IMR-90 (cell line): ENCODE measurements at regions not wholly inside any gene's neighbourhood (a gene's known extent, or its start where the extent isn't known, plus 50 kb on each side); places are given as distances from the start of the nearest gene placed in this dataset.

ENCODE experiments used
- ATAC-seq: fragments of 200-7000 bp; cut with Tn5 transposase; 2 replicates; pipeline ENCODE4 v1.9.1; 2020; ENCODE audit warnings: low read depth, mild to moderate bottlenecking, moderate library complexity
- BruUV-seq: library from RNA; stranded (reverse); fragments of 400-500 nt; replicated peaks from 2 replicates; lab custom pipeline; 2021; lab: Mats Ljungman, UMichigan
- CTCF ChIA-PET: fragments of 300-600 bp; formaldehyde crosslinking; extraction: SDS; loops from one replicate; lab custom pipeline; 2021; ENCODE audit warnings: antibody characterized with exemption; lab: Yijun Ruan, JAX
- POLR2A ChIA-PET: fragments of 300-600 bp; sonication (Branson Sonifier 250); formaldehyde crosslinking; loops from one replicate; lab custom pipeline; 2022; ENCODE audit warnings: antibody characterized with exemption; ENCODE audit not compliant: unreplicated experiment; lab: Charles Lee
- DNase-seq: peaks from one replicate; pipeline ENCODE4 v3.0.0; 2013
- H2AFZ ChIP-seq: replicated peaks from 2 replicates; pipeline ENCODE3; 2013; ENCODE audit warnings: low read length, mild to moderate bottlenecking; ENCODE audit not compliant: poor library complexity
- H2AK5ac ChIP-seq: 2 replicates; pipeline ENCODE4 v1.6.1; 2013; ENCODE audit warnings: low read depth, low read length, inconsistent platforms
- H2AK9ac ChIP-seq: replicated peaks from 2 replicates; pipeline ENCODE3; 2013; ENCODE audit warnings: mild to moderate bottlenecking, low read depth, low read length, moderate library complexity; ENCODE audit not compliant: poor library complexity
- H2BK120ac ChIP-seq: 2 replicates; pipeline ENCODE4 v1.6.1; 2013; ENCODE audit warnings: low read depth, low read length, inconsistent platforms
- H2BK15ac ChIP-seq: 3 replicates; pipeline ENCODE4 v1.6.1; 2013; ENCODE audit warnings: low read depth, low read length, inconsistent platforms
- H2BK20ac ChIP-seq: 2 replicates; pipeline ENCODE4 v1.6.1; 2013; ENCODE audit warnings: low read depth, mild to moderate bottlenecking, inconsistent platforms, low read length, moderate library complexity
- H2BK5ac ChIP-seq: 2 replicates; pipeline ENCODE4 v1.6.1; 2013; ENCODE audit warnings: mild to moderate bottlenecking, low read depth, low read length, inconsistent platforms; ENCODE audit not compliant: poor library complexity, severe bottlenecking
- H3K14ac ChIP-seq: replicated peaks from 2 replicates; pipeline ENCODE4 v1.6.1; 2013; ENCODE audit warnings: low read depth, low read length, inconsistent platforms
- H3K18ac ChIP-seq: 2 replicates; pipeline ENCODE4 v1.6.1; 2013; ENCODE audit warnings: low read depth, low read length, control low read depth
- H3K23ac ChIP-seq: 2 replicates; pipeline ENCODE4 v1.6.1; 2013; ENCODE audit warnings: low read depth, low read length, inconsistent platforms
- H3K27ac ChIP-seq: 2 replicates; pipeline ENCODE4 v1.5.1; 2013; ENCODE audit warnings: mild to moderate bottlenecking, control low read depth, low read length; ENCODE audit not compliant: insufficient read depth
- H3K27me3 ChIP-seq: 2 replicates; pipeline ENCODE4 v1.6.1; 2013; ENCODE audit warnings: low read length; ENCODE audit not compliant: control insufficient read depth, insufficient read depth
- H3K36me3 ChIP-seq: 2 replicates; pipeline ENCODE4 v1.6.1; 2013; ENCODE audit warnings: low read length, mixed read lengths; ENCODE audit not compliant: control insufficient read depth, insufficient read depth
- H3K4ac ChIP-seq: 2 replicates; pipeline ENCODE4 v1.6.1; 2013; ENCODE audit warnings: low read depth, low read length, inconsistent platforms
- H3K4me1 ChIP-seq: 2 replicates; pipeline ENCODE4 v1.6.1; 2013; ENCODE audit warnings: low read length, mixed read lengths; ENCODE audit not compliant: control insufficient read depth, insufficient read depth
- H3K4me2 ChIP-seq: 2 replicates; pipeline ENCODE4 v1.6.1; 2013; ENCODE audit warnings: low read depth, mild to moderate bottlenecking, control low read depth, low read length, moderate library complexity
- H3K4me3 ChIP-seq: 2 replicates; pipeline ENCODE4 v1.5.1; 2013; ENCODE audit warnings: low read depth, mild to moderate bottlenecking, control low read depth, low read length, moderate library complexity; ENCODE audit not compliant: insufficient read depth
- H3K56ac ChIP-seq: 2 replicates; pipeline ENCODE4 v1.6.1; 2013; ENCODE audit warnings: low read length, inconsistent platforms; ENCODE audit not compliant: insufficient read depth; ENCODE audit errors: extremely low read depth
- H3K79me1 ChIP-seq, 2 experiments: 2 replicates each; pipeline ENCODE4 v1.6.1; 2013; ENCODE audit warnings: low read length in 2 of 2, inconsistent platforms in 1 of 2, low read depth in 1 of 2
- H3K9ac ChIP-seq: 2 replicates; pipeline ENCODE4 v1.6.1; 2013; ENCODE audit warnings: low read depth, low read length, control low read depth
- H3K9me1 ChIP-seq: 2 replicates; pipeline ENCODE4 v1.6.1; 2013; ENCODE audit warnings: low read length, inconsistent platforms; ENCODE audit not compliant: insufficient read depth
- H3K9me3 ChIP-seq: 2 replicates; pipeline ENCODE4 v1.6.1; 2013; ENCODE audit warnings: low read length; ENCODE audit not compliant: control insufficient read depth, insufficient read depth
- H4K20me1 ChIP-seq: 2 replicates; pipeline ENCODE4 v1.6.1; 2013; ENCODE audit warnings: low read length, inconsistent platforms; ENCODE audit not compliant: insufficient read depth
- H4K5ac ChIP-seq: 2 replicates; pipeline ENCODE4 v1.6.1; 2013; ENCODE audit warnings: mild to moderate bottlenecking, low read depth, low read length, control low read depth
- H4K8ac ChIP-seq, 2 experiments: 2 replicates each; pipeline ENCODE4 v1.6.1; 2013; ENCODE audit warnings: low read depth in 2 of 2, low read length in 2 of 2, control low read depth in 1 of 2, inconsistent platforms in 1 of 2
- H4K91ac ChIP-seq: 2 replicates; pipeline ENCODE4 v1.6.1; 2013; ENCODE audit warnings: low read depth, low read length, inconsistent platforms; ENCODE audit not compliant: insufficient read depth
- BHLHE40 ChIP-seq: fragments of 150-350 bp; IDR thresholded peaks from 2 replicates; pipeline ENCODE4 v1.6.1; 2016; ENCODE audit warnings: mild to moderate bottlenecking, low read depth, low read length
- CEBPB ChIP-seq: IDR thresholded peaks from 2 replicates; pipeline ENCODE4 v1.6.1; 2012; ENCODE audit warnings: low read depth, low read length, improper control_type of control experiment
- CHD1 ChIP-seq: IDR thresholded peaks from 2 replicates; pipeline ENCODE4 v1.6.1; 2012; ENCODE audit warnings: low read depth, low read length, improper control_type of control experiment
- ELK1 ChIP-seq: fragments of 150-350 bp; IDR thresholded peaks from 2 replicates; pipeline ENCODE4 v1.6.1; 2016; ENCODE audit warnings: low read depth, mild to moderate bottlenecking, low read length, moderate library complexity, borderline replicate concordance
- FOS ChIP-seq: fragments of 150-350 bp; IDR thresholded peaks from 2 replicates; pipeline ENCODE4 v1.6.1; 2016; ENCODE audit warnings: low read depth, low read length
- MAFK ChIP-seq: IDR thresholded peaks from 2 replicates; pipeline ENCODE4 v1.6.1; 2012; ENCODE audit warnings: low read depth, low read length, improper control_type of control experiment
- MAZ ChIP-seq: IDR thresholded peaks from 2 replicates; pipeline ENCODE4 v1.6.1; 2012; ENCODE audit warnings: low read depth, mild to moderate bottlenecking, low read length, improper control_type of control experiment, moderate library complexity, borderline replicate concordance
- MXI1 ChIP-seq: IDR thresholded peaks from 2 replicates; pipeline ENCODE4 v1.6.1; 2012; ENCODE audit warnings: low read depth, mild to moderate bottlenecking, low read length, moderate library complexity, borderline replicate concordance
- NFE2L2 ChIP-seq: fragments of 150-350 bp; IDR thresholded peaks from 2 replicates; pipeline ENCODE4 v1.6.1; 2016; ENCODE audit warnings: low read depth, mild to moderate bottlenecking, low read length
- POLR2A ChIP-seq: IDR thresholded peaks from 2 replicates; pipeline ENCODE4 v1.6.1; 2012; ENCODE audit warnings: mild to moderate bottlenecking, low read depth, low read length
- RAD21 ChIP-seq: IDR thresholded peaks from 2 replicates; pipeline ENCODE4 v1.6.1; 2012; ENCODE audit warnings: low read length, improper control_type of control experiment
- RCOR1 ChIP-seq: IDR thresholded peaks from 2 replicates; pipeline ENCODE4 v1.6.1; 2012; ENCODE audit warnings: mild to moderate bottlenecking, low read length, improper control_type of control experiment; ENCODE audit not compliant: insufficient replicate concordance
- RFX5 ChIP-seq: IDR thresholded peaks from 2 replicates; pipeline ENCODE4 v1.8.0; 2012; ENCODE audit warnings: low read depth, mild to moderate bottlenecking, low read length, moderate library complexity
- SMC3 ChIP-seq: fragments of 150-350 bp; IDR thresholded peaks from 2 replicates; pipeline ENCODE4 v1.6.1; 2016; ENCODE audit warnings: low read depth, mild to moderate bottlenecking, antibody characterized with exemption, low read length, moderate library complexity
- dilution Hi-C: fragments of 300-500 bp; cut with HindIII; formaldehyde crosslinking; loops from one replicate; pipeline ENCODE4 v1.14.3; 2018; ENCODE audit warnings: low sequenced_read_pairs; ENCODE audit not compliant: unreplicated experiment
- in situ Hi-C: fragments of 300-500 bp; cut with MboI; formaldehyde crosslinking; loops from 3 replicates; pipeline ENCODE4 v1.14.3; 2019; ENCODE audit warnings: low sequenced_read_pairs, inconsistent platforms, mixed read lengths
- intact Hi-C: fragments of 100-400 bp; cut with micrococcal nuclease; formaldehyde crosslinking; loops from 2 replicates; pipeline ENCODE4 v1.10.0; 2022
- TF ChIP-seq, protein P1 (sequence below): fragments of 150-350 bp; IDR thresholded peaks from 2 replicates; pipeline ENCODE4 v1.6.1; 2017; ENCODE audit warnings: mild to moderate bottlenecking, antibody characterized with exemption, low read length, low read depth
- TF ChIP-seq, protein P2 (sequence below): conservative IDR thresholded peaks from 2 replicates; pipeline ENCODE4 v1.5.1; 2012; ENCODE audit warnings: mild to moderate bottlenecking, low read depth, low read length, improper control_type of control experiment

- no peak overlapping the region for H3K14ac ChIP-seq
- DNase-seq = no peak
- POLR2A ChIA-PET = no interaction called here
- H3K9me1 ChIP-seq = no peaks in the 10 kb centered on the region
- H3K9ac ChIP-seq = no peak overlapping the region
- H3K23ac ChIP-seq = no peak overlapping the region
- dilution Hi-C loops (no loop called here), in situ Hi-C loops (no loop called here), intact Hi-C loops (no loop called here)
- H3K4me2 ChIP-seq = no peak overlapping the region
- H4K5ac ChIP-seq = no peak overlapping the region
- H3K36me3 ChIP-seq = no peaks in the 10 kb centered on the region
- H2BK20ac ChIP-seq = no peak overlapping the region
- H3K4me1 ChIP-seq = no peaks in the 10 kb centered on the region
- H2AK5ac ChIP-seq = no peak overlapping the region
- no peaks in the 10 kb centered on the region for H3K27me3 ChIP-seq
- H2BK5ac ChIP-seq = no peak overlapping the region
- no peak overlapping the region for H2AFZ ChIP-seq
- no peak overlapping the region for H2BK120ac ChIP-seq
- no peak overlapping the region for H2AK9ac ChIP-seq
- TF ChIP-seq RAD21 (no peak), MXI1 (no peak), POLR2A (no peak), BHLHE40 (no peak), CEBPB (no peak), ELK1 (no peak), SMC3 (no peak), RFX5 (no peak), MAFK (no peak), NFE2L2 (no peak), MAZ (no peak), FOS (no peak), CHD1 (no peak), RCOR1 (no peak)
- TF ChIP-seq, protein P1, sequence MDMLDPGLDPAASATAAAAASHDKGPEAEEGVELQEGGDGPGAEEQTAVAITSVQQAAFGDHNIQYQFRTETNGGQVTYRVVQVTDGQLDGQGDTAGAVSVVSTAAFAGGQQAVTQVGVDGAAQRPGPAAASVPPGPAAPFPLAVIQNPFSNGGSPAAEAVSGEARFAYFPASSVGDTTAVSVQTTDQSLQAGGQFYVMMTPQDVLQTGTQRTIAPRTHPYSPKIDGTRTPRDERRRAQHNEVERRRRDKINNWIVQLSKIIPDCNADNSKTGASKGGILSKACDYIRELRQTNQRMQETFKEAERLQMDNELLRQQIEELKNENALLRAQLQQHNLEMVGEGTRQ = no peak
- TF ChIP-seq, protein P2, sequence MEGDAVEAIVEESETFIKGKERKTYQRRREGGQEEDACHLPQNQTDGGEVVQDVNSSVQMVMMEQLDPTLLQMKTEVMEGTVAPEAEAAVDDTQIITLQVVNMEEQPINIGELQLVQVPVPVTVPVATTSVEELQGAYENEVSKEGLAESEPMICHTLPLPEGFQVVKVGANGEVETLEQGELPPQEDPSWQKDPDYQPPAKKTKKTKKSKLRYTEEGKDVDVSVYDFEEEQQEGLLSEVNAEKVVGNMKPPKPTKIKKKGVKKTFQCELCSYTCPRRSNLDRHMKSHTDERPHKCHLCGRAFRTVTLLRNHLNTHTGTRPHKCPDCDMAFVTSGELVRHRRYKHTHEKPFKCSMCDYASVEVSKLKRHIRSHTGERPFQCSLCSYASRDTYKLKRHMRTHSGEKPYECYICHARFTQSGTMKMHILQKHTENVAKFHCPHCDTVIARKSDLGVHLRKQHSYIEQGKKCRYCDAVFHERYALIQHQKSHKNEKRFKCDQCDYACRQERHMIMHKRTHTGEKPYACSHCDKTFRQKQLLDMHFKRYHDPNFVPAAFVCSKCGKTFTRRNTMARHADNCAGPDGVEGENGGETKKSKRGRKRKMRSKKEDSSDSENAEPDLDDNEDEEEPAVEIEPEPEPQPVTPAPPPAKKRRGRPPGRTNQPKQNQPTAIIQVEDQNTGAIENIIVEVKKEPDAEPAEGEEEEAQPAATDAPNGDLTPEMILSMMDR = no peak
- H3K4ac ChIP-seq = no peak overlapping the region
- H2BK15ac ChIP-seq = no peak overlapping the region
- H4K20me1 ChIP-seq = no peaks in the 10 kb centered on the region
- H3K56ac ChIP-seq = no peak overlapping the region
- H4K8ac ChIP-seq = no peak overlapping the region
- H3K4me3 ChIP-seq = no peak overlapping the region
- CTCF ChIA-PET = no interaction called here
- no TSS peak for BruUV-seq
- H4K91ac ChIP-seq = no peak overlapping the region
- no peak overlapping the region for H3K18ac ChIP-seq
- no peak overlapping the region for H3K27ac ChIP-seq
- no peaks in the 10 kb centered on the region for H3K79me1 ChIP-seq
- no peak for ATAC-seq
- peaks cover 7% of the 10 kb centered on the region for H3K9me3 ChIP-seq
Observed at GRCh38 chr18:51852681-51853080, 487.3 kb upstream of the DCC start.
